IMR-90 (cell line): ENCODE measurements at regions not wholly inside any gene's neighbourhood (a gene's known extent, or its start where the extent isn't known, plus 50 kb on each side); places are given as distances from the start of the nearest gene placed in this dataset.

Experiments
- ATAC-seq: fragments of 200-7000 bp; cut with Tn5 transposase; 2 replicates; pipeline ENCODE4 v1.9.1; 2020; ENCODE audit warnings: low read depth, mild to moderate bottlenecking, moderate library complexity
- BruUV-seq: library from RNA; stranded (reverse); fragments of 400-500 nt; replicated peaks from 2 replicates; lab custom pipeline; 2021; lab: Mats Ljungman, UMichigan
- CTCF ChIA-PET: fragments of 300-600 bp; formaldehyde crosslinking; extraction: SDS; loops from one replicate; lab custom pipeline; 2021; ENCODE audit warnings: antibody characterized with exemption; lab: Yijun Ruan, JAX
- POLR2A ChIA-PET: fragments of 300-600 bp; sonication (Branson Sonifier 250); formaldehyde crosslinking; loops from one replicate; lab custom pipeline; 2022; ENCODE audit warnings: antibody characterized with exemption; ENCODE audit not compliant: unreplicated experiment; lab: Charles Lee
- DNase-seq: peaks from one replicate; pipeline ENCODE4 v3.0.0; 2013
- H2AFZ ChIP-seq: replicated peaks from 2 replicates; pipeline ENCODE3; 2013; ENCODE audit warnings: low read length, mild to moderate bottlenecking; ENCODE audit not compliant: poor library complexity
- H2AK5ac ChIP-seq: 2 replicates; pipeline ENCODE4 v1.6.1; 2013; ENCODE audit warnings: low read depth, low read length, inconsistent platforms
- H2AK9ac ChIP-seq: replicated peaks from 2 replicates; pipeline ENCODE3; 2013; ENCODE audit warnings: mild to moderate bottlenecking, low read depth, low read length, moderate library complexity; ENCODE audit not compliant: poor library complexity
- H2BK120ac ChIP-seq: 2 replicates; pipeline ENCODE4 v1.6.1; 2013; ENCODE audit warnings: low read depth, low read length, inconsistent platforms
- H2BK15ac ChIP-seq: 3 replicates; pipeline ENCODE4 v1.6.1; 2013; ENCODE audit warnings: low read depth, low read length, inconsistent platforms
- H2BK20ac ChIP-seq: 2 replicates; pipeline ENCODE4 v1.6.1; 2013; ENCODE audit warnings: low read depth, mild to moderate bottlenecking, inconsistent platforms, low read length, moderate library complexity
- H2BK5ac ChIP-seq: 2 replicates; pipeline ENCODE4 v1.6.1; 2013; ENCODE audit warnings: mild to moderate bottlenecking, low read depth, low read length, inconsistent platforms; ENCODE audit not compliant: poor library complexity, severe bottlenecking
- H3K14ac ChIP-seq: replicated peaks from 2 replicates; pipeline ENCODE4 v1.6.1; 2013; ENCODE audit warnings: low read depth, low read length, inconsistent platforms
- H3K18ac ChIP-seq: 2 replicates; pipeline ENCODE4 v1.6.1; 2013; ENCODE audit warnings: low read depth, low read length, control low read depth
- H3K23ac ChIP-seq: 2 replicates; pipeline ENCODE4 v1.6.1; 2013; ENCODE audit warnings: low read depth, low read length, inconsistent platforms
- H3K27ac ChIP-seq: 2 replicates; pipeline ENCODE4 v1.5.1; 2013; ENCODE audit warnings: mild to moderate bottlenecking, control low read depth, low read length; ENCODE audit not compliant: insufficient read depth
- H3K27me3 ChIP-seq: 2 replicates; pipeline ENCODE4 v1.6.1; 2013; ENCODE audit warnings: low read length; ENCODE audit not compliant: control insufficient read depth, insufficient read depth
- H3K36me3 ChIP-seq: 2 replicates; pipeline ENCODE4 v1.6.1; 2013; ENCODE audit warnings: low read length, mixed read lengths; ENCODE audit not compliant: control insufficient read depth, insufficient read depth
- H3K4ac ChIP-seq: 2 replicates; pipeline ENCODE4 v1.6.1; 2013; ENCODE audit warnings: low read depth, low read length, inconsistent platforms
- H3K4me1 ChIP-seq: 2 replicates; pipeline ENCODE4 v1.6.1; 2013; ENCODE audit warnings: low read length, mixed read lengths; ENCODE audit not compliant: control insufficient read depth, insufficient read depth
- H3K4me2 ChIP-seq: 2 replicates; pipeline ENCODE4 v1.6.1; 2013; ENCODE audit warnings: low read depth, mild to moderate bottlenecking, control low read depth, low read length, moderate library complexity
- H3K4me3 ChIP-seq: 2 replicates; pipeline ENCODE4 v1.5.1; 2013; ENCODE audit warnings: low read depth, mild to moderate bottlenecking, control low read depth, low read length, moderate library complexity; ENCODE audit not compliant: insufficient read depth
- H3K56ac ChIP-seq: 2 replicates; pipeline ENCODE4 v1.6.1; 2013; ENCODE audit warnings: low read length, inconsistent platforms; ENCODE audit not compliant: insufficient read depth; ENCODE audit errors: extremely low read depth
- H3K79me1 ChIP-seq, 2 experiments: 2 replicates each; pipeline ENCODE4 v1.6.1; 2013; ENCODE audit warnings: low read length in 2 of 2, inconsistent platforms in 1 of 2, low read depth in 1 of 2
- H3K9ac ChIP-seq: 2 replicates; pipeline ENCODE4 v1.6.1; 2013; ENCODE audit warnings: low read depth, low read length, control low read depth
- H3K9me1 ChIP-seq: 2 replicates; pipeline ENCODE4 v1.6.1; 2013; ENCODE audit warnings: low read length, inconsistent platforms; ENCODE audit not compliant: insufficient read depth
- H3K9me3 ChIP-seq: 2 replicates; pipeline ENCODE4 v1.6.1; 2013; ENCODE audit warnings: low read length; ENCODE audit not compliant: control insufficient read depth, insufficient read depth
- H4K20me1 ChIP-seq: 2 replicates; pipeline ENCODE4 v1.6.1; 2013; ENCODE audit warnings: low read length, inconsistent platforms; ENCODE audit not compliant: insufficient read depth
- H4K5ac ChIP-seq: 2 replicates; pipeline ENCODE4 v1.6.1; 2013; ENCODE audit warnings: mild to moderate bottlenecking, low read depth, low read length, control low read depth
- H4K8ac ChIP-seq, 2 experiments: 2 replicates each; pipeline ENCODE4 v1.6.1; 2013; ENCODE audit warnings: low read depth in 2 of 2, low read length in 2 of 2, control low read depth in 1 of 2, inconsistent platforms in 1 of 2
- H4K91ac ChIP-seq: 2 replicates; pipeline ENCODE4 v1.6.1; 2013; ENCODE audit warnings: low read depth, low read length, inconsistent platforms; ENCODE audit not compliant: insufficient read depth
- MAFK ChIP-seq: IDR thresholded peaks from 2 replicates; pipeline ENCODE4 v1.6.1; 2012; ENCODE audit warnings: low read depth, low read length, improper control_type of control experiment
- POLR2A ChIP-seq: IDR thresholded peaks from 2 replicates; pipeline ENCODE4 v1.6.1; 2012; ENCODE audit warnings: mild to moderate bottlenecking, low read depth, low read length
- WGBS, 2 experiments: methylation state at CpG; one replicate each; pipeline versions ENCODE4 v1.1.5 to v1.1.7; 2013; ENCODE audit warnings: missing lambda C conversion rate in 2 of 2; ENCODE audit not compliant: insufficient read length in 1 of 2; ENCODE audit errors: extremely low coverage in 2 of 2; 5-methylcytosine and 5-hydroxymethylcytosine counted together
- dilution Hi-C: fragments of 300-500 bp; cut with HindIII; formaldehyde crosslinking; loops from one replicate; pipeline ENCODE4 v1.14.3; 2018; ENCODE audit warnings: low sequenced_read_pairs; ENCODE audit not compliant: unreplicated experiment
- in situ Hi-C: fragments of 300-500 bp; cut with MboI; formaldehyde crosslinking; loops from 3 replicates; pipeline ENCODE4 v1.14.3; 2019; ENCODE audit warnings: low sequenced_read_pairs, inconsistent platforms, mixed read lengths
- intact Hi-C: fragments of 100-400 bp; cut with micrococcal nuclease; formaldehyde crosslinking; loops from 2 replicates; pipeline ENCODE4 v1.10.0; 2022
- TF ChIP-seq, protein P1 (sequence below): fragments of 150-350 bp; IDR thresholded peaks from 2 replicates; pipeline ENCODE4 v1.6.1; 2016; ENCODE audit warnings: low read depth, mild to moderate bottlenecking, low read length, moderate library complexity, borderline replicate concordance

DNA sequence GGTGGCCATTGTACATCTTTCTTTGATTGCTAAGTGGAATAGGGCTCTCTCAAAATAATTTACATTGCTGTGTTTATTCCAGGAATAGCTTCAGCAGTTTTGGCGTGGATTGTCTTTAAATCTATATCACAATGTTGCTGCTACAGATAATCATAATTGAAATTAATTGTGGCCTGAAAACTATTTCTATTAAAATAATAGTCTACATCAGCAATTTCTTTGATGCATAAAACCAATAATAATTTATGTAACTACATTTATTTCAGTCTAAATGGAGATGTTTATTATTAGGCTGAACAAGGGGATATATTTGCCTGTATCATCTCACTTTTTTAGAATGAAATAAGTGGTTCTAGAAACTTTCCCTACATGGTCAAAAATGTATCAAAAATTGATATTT, 456.0 kb upstream of the CTNND2 start:
- in situ Hi-C loops (no loop called here), dilution Hi-C loops (no loop called here), intact Hi-C loops (no loop called here)
- CTCF ChIA-PET: no interaction called here
- Histone ChIP-seq H3K14ac (no peak overlapping the region), H3K23ac (no peak overlapping the region), H3K4me2 (no peak overlapping the region), H4K8ac (no peak overlapping the region), H4K20me1 (no peaks in the 10 kb centered on the region), H2BK120ac (no peak overlapping the region), H3K4me3 (no peak overlapping the region), H2BK5ac (no peak overlapping the region), H3K36me3 (no peaks in the 10 kb centered on the region), H3K9me3 (peaks cover 7% of the 10 kb centered on the region; the same call in 1 of the 2 replicates), H3K18ac (no peak overlapping the region), H3K79me1 (no peaks in the 10 kb centered on the region), H2AK5ac (no peak overlapping the region), H4K5ac (no peak overlapping the region), H2AK9ac (no peak overlapping the region), H3K56ac (no peak overlapping the region), H2BK15ac (no peak overlapping the region), H3K4ac (no peak overlapping the region), H2BK20ac (no peak overlapping the region), H4K91ac (no peak overlapping the region), H3K27me3 (no peaks in the 10 kb centered on the region), H3K9ac (no peak overlapping the region), H3K27ac (no peak overlapping the region), H3K4me1 (no peaks in the 10 kb centered on the region), H3K9me1 (no peaks in the 10 kb centered on the region), H2AFZ (no peak overlapping the region)
- ATAC-seq (no peak), DNase-seq (no peak)
- BruUV-seq: no TSS peak
- WGBS, 2 experiments: no CpG with 5 or more reads among the region's 1 CpG
- TF ChIP-seq POLR2A: no peak
- TF ChIP-seq MAFK: peak; percentile 51; the same call in 1 of the 2 replicates
- TF ChIP-seq, protein P1, sequence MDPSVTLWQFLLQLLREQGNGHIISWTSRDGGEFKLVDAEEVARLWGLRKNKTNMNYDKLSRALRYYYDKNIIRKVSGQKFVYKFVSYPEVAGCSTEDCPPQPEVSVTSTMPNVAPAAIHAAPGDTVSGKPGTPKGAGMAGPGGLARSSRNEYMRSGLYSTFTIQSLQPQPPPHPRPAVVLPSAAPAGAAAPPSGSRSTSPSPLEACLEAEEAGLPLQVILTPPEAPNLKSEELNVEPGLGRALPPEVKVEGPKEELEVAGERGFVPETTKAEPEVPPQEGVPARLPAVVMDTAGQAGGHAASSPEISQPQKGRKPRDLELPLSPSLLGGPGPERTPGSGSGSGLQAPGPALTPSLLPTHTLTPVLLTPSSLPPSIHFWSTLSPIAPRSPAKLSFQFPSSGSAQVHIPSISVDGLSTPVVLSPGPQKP: no peak
- POLR2A ChIA-PET: no interaction called here
